ENCODE measurements at regions not wholly inside any gene's neighbourhood (a gene's known extent, or its start where the extent isn't known, plus 50 kb on each side); places are given as distances from the start of the nearest gene placed in this dataset.

DNA sequence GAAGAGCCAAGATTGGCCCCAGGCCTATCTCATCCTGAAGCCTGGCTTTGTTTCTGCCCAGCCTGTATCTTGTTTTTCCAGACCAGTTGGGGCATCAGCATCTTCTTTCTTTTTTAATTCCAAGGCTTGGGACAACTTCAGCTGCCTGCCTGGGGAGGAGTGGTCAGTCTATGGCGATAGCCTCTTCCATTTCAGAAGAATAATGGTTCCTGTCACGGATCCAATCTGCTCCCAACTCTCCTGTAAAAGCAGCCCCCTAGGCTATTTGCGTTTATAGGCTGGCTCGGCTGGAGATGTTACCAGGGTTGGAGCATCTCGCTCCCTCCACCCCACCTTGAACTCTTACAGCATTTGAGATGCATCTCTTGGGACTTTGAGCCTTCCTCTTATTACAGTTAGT is 145.2 kb upstream of the CADM1 start:
- TF ChIP-seq CTCF (IDR thresholded peaks at IDR 0.05; ENCODE audit: low read depth, low read length, missing input control) (no peak), MAX (IDR thresholded peaks at IDR 0.05) (no peak), HNF4G (IDR thresholded peaks at IDR 0.05) (no peak), JUND (IDR thresholded peaks at IDR 0.05) (no peak)
- TF ChIP-seq, protein P1, sequence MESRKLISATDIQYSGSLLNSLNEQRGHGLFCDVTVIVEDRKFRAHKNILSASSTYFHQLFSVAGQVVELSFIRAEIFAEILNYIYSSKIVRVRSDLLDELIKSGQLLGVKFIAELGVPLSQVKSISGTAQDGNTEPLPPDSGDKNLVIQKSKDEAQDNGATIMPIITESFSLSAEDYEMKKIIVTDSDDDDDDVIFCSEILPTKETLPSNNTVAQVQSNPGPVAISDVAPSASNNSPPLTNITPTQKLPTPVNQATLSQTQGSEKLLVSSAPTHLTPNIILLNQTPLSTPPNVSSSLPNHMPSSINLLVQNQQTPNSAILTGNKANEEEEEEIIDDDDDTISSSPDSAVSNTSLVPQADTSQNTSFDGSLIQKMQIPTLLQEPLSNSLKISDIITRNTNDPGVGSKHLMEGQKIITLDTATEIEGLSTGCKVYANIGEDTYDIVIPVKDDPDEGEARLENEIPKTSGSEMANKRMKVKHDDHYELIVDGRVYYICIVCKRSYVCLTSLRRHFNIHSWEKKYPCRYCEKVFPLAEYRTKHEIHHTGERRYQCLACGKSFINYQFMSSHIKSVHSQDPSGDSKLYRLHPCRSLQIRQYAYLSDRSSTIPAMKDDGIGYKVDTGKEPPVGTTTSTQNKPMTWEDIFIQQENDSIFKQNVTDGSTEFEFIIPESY (IDR thresholded peaks at IDR 0.05) = no peak
